Activated naive CD8-positive, alpha-beta T cell treated with anti-CD3 and anti-CD28 coated beads, Interleukin-2, amount 50 U/mL, for 16 hours (primary cell): ENCODE measurements at regions not wholly inside any gene's neighbourhood (a gene's known extent, or its start where the extent isn't known, plus 50 kb on each side); places are given as distances from the start of the nearest gene placed in this dataset.
A peak's percentile ranks its signal among the peaks of the same experiment; 100 is the strongest.

ENCODE experiments used
- DNase-seq: peaks from one replicate; pipeline ENCODE4 v3.0.0-alpha.2; 2020; ENCODE audit warnings: low read depth, low spot score

- no peak for DNase-seq
These were observed 132.8 kb upstream of the TCERG1L start for GRCh38 chr10:131444286-131444685.

- no peak for DNase-seq
These were observed 133.4 kb upstream of the TCERG1L start for GRCh38 chr10:131444862-131445461.

GRCh38 chr10:131445623-131446022 is 134.1 kb upstream of the TCERG1L start:
- DNase-seq = no peak

GRCh38 chr10:131446171-131446570 is 134.7 kb upstream of the TCERG1L start:
- no peak for DNase-seq

- DNase-seq = no peak
These were observed 136.7 kb upstream of the TCERG1L start for GRCh38 chr10:131448171-131448570.

- no peak for DNase-seq
These were observed 137.4 kb upstream of the TCERG1L start for GRCh38 chr10:131448883-131449282.

GRCh38 chr10:131450216-131450765 is 138.8 kb upstream of the TCERG1L start:
- DNase-seq = no peak

GRCh38 chr10:131451407-131452015 is 140.0 kb upstream of the TCERG1L start:
- DNase-seq = no peak

- DNase-seq = no peak
These were observed 141.6 kb upstream of the TCERG1L start for GRCh38 chr10:131452926-131453720.

- peak; percentile 17 for DNase-seq
These were observed 142.5 kb upstream of the TCERG1L start for GRCh38 chr10:131453721-131454634.

GRCh38 chr10:131456411-131456810 is 144.9 kb upstream of the TCERG1L start:
- no peak for DNase-seq

- DNase-seq = no peak
These were observed 149.6 kb upstream of the TCERG1L start for GRCh38 chr10:131461093-131461492.

- no peak for DNase-seq
These were observed 153.3 kb upstream of the TCERG1L start for GRCh38 chr10:131464789-131465188.

GRCh38 chr10:131469551-131469950 is 158.0 kb upstream of the TCERG1L start:
- no peak for DNase-seq

GRCh38 chr10:131473645-131474044 is 162.1 kb upstream of the TCERG1L start:
- no peak for DNase-seq

- no peak for DNase-seq
These were observed 162.9 kb upstream of the TCERG1L start for GRCh38 chr10:131474416-131474815.

- DNase-seq = no peak
These were observed 163.5 kb upstream of the TCERG1L start for GRCh38 chr10:131475043-131475442.

GRCh38 chr10:131475803-131476202 is 164.3 kb upstream of the TCERG1L start:
- no peak for DNase-seq

GRCh38 chr10:131477457-131478121 is 166.1 kb upstream of the TCERG1L start:
- DNase-seq = no peak

- DNase-seq = no peak
These were observed 167.0 kb upstream of the TCERG1L start for GRCh38 chr10:131478377-131478989.
